Right lobe of liver (tissue), 4 donors: ENCODE measurements at regions not wholly inside any gene's neighbourhood (a gene's known extent, or its start where the extent isn't known, plus 50 kb on each side); places are given as distances from the start of the nearest gene placed in this dataset.

ENCODE experiments used
- POLR2A ChIP-seq: fragments of 450-650 bp; IDR thresholded peaks from one replicate; pipeline ENCODE4 v1.6.1; 2017; ENCODE audit warnings: antibody characterized with exemption, mild to moderate bottlenecking
- TF ChIP-seq, protein P1 (sequence below), 4 donors: fragments of 200-600 bp in 3 of 4; fragments of 450-650 bp in 1 of 4; IDR thresholded peaks; one replicate each; pipeline versions ENCODE4 v1.5.1 to v1.8.0; 2016 to 2022; ENCODE audit warnings: antibody characterized with exemption in 4 of 4, mild to moderate bottlenecking in 2 of 4
- donor health status: DM: no; HTN: no; CAD: no.
- donor health status: DM: no; HTN: no; CAD: no.
- donor health status: DM: no; HTN: yes; CAD: no.

- TF ChIP-seq, protein P1, sequence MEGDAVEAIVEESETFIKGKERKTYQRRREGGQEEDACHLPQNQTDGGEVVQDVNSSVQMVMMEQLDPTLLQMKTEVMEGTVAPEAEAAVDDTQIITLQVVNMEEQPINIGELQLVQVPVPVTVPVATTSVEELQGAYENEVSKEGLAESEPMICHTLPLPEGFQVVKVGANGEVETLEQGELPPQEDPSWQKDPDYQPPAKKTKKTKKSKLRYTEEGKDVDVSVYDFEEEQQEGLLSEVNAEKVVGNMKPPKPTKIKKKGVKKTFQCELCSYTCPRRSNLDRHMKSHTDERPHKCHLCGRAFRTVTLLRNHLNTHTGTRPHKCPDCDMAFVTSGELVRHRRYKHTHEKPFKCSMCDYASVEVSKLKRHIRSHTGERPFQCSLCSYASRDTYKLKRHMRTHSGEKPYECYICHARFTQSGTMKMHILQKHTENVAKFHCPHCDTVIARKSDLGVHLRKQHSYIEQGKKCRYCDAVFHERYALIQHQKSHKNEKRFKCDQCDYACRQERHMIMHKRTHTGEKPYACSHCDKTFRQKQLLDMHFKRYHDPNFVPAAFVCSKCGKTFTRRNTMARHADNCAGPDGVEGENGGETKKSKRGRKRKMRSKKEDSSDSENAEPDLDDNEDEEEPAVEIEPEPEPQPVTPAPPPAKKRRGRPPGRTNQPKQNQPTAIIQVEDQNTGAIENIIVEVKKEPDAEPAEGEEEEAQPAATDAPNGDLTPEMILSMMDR (IDR thresholded peaks at IDR 0.05) = no peak
- no peak for TF ChIP-seq POLR2A
Observed at GRCh38 chr5:82388181-82388580, 110.0 kb upstream of the RPS23 start.
